ENCODE measurements at regions not wholly inside any gene's neighbourhood (a gene's known extent, or its start where the extent isn't known, plus 50 kb on each side); places are given as distances from the start of the nearest gene placed in this dataset.

DNA sequence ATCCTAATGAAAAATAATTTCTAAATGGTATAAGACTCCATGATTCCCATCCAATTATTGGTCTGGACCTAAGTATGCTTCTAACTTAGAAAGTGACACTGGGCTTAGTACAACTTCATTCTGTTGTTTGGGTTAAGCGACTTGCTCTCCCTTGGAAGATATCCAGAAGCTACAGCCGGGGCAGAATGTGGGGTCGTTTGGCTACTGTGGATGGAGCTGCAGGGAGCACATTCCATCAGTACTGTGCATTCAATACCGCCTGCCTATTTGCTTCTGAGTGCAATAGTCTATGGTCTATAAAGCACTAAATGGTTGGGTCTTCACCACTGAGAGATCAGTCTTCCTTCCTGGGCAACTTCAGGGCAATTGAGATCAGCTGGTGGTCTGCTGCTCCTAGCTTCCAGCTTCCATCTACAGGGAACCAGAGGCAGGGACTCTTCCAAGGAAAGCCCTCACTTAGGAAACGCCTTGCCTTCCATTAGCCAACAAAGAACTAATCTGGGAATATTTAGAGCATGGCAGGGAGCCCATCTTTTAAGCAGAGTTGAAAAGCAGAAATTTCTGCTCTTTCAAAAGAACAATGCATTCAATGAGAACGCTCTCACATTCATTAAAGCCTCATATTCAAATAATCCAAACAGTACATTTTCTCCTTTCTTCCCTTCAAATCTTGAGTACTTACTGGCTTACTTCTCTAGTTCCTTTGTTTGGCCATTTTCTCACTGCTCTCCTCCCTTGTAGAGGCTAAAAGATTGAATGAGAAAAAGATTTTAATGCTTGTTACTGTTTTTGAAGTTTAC, 1049.9 kb upstream of the TENM3 start:
- no peak for FAIRE-seq

DNA sequence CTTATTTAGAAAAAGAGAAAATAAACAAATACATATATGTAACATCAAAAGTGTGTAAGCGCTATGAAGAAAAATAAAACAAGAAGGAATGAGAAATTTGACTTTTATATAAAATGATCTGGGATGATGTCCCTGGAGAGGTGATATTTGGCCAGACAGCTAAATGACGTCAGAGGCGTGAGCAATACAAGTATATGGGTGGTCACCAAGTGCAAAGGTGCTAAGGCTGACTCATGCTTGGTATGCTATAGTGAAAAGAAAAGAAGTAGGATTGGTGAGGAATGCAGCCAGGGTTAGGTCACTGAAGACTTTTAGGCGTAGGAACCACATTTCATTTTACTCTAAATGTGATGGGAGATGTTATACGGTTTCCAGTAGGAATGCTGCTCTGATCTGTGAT, 1049.1 kb upstream of the TENM3 start:
- no peak for FAIRE-seq

DNA sequence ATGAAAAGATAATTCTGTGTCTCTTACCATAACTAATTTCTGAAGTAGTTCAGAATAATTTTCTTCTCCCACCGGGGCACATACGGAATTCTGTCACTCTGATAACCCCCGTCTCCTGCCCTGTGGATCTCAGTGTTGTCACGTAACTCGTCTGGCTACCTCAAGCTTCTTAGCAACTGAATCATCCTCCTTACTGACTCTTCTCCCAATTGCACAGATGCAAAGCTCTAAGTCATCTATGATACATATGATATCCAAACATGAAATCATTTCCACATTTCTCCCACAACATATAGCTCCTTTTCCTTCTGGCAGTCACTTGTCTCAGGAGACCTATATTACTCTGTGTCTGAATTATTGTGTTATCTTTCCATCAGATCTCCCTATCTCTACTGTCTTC, 1043.1 kb upstream of the TENM3 start:
- FAIRE-seq = no peak

DNA sequence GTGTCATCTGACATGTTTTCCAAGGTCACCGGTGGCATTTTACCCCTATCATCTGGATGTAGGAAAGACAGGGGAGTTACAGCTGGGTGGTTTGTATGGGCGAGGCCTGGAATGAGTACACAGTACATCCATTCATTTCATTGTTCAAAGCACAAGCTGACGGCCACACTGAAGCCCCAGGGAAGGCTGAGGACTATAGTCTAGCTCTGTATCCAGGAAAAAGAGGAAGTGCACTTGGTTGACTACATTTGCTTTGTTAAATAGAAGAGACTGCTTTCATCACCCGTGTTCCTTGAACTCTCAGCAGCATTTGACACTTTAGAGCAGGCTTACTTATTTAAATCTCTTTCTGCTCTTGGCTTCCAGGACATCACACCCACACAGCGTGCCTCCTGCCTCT, 1041.0 kb upstream of the TENM3 start:
- FAIRE-seq = no peak

DNA sequence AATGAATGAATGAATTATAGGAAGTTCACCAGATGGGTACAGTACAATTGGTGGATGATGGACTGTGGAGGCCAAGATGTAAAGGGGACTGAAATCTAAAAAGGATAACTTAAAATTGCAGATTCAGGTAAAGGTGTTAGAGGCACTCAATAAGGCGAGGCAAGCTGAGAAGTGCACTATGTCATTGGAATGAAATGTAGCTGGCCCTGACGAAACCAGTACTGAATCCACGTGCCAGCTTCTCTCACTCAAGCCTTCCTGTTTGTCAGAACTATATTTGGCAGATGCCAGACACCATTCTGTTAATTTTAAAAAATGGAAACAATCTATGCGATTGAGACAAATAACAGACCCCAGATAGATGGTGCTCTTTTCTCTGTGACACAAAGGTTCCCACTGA, 1039.1 kb upstream of the TENM3 start:
- no peak for FAIRE-seq

DNA sequence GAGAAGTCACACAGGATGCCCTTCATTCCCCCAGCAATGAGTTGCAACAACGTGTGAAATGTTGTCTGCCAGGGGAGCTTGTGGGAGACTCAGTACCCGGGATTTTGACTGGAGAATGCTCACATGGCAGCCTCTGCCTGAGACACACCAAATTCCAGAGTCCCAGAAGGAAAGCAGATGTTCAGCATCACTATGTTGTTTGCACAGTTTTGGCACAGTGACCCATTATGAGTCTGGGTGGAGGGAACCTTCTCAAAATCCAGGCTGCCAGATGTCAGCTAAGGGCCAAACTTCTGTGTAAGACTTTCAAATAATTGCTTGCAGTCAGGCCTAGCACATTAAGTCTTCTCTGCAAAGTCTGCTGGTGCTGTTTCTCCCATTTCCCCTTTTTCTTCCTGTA, 1029.7 kb upstream of the TENM3 start:
- FAIRE-seq = no peak

DNA sequence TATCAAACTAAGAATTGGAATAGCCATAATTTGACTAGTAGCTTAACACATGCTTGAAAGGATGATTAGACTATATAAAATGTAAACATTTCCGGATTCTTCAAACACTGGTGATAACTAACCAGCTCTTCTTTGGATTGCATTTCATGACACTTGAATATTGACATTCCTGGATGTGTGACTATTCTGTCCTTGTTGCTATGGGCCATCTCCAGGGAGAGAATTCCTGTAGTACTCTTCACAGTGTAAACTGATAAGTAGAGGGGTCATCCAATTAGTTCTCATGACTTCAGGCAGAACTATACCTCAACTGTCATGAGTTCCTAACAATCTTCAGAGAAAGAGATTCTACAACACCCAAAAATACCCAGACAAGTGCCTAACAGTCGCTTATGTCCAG, 1026.7 kb upstream of the TENM3 start:
- FAIRE-seq = no peak

DNA sequence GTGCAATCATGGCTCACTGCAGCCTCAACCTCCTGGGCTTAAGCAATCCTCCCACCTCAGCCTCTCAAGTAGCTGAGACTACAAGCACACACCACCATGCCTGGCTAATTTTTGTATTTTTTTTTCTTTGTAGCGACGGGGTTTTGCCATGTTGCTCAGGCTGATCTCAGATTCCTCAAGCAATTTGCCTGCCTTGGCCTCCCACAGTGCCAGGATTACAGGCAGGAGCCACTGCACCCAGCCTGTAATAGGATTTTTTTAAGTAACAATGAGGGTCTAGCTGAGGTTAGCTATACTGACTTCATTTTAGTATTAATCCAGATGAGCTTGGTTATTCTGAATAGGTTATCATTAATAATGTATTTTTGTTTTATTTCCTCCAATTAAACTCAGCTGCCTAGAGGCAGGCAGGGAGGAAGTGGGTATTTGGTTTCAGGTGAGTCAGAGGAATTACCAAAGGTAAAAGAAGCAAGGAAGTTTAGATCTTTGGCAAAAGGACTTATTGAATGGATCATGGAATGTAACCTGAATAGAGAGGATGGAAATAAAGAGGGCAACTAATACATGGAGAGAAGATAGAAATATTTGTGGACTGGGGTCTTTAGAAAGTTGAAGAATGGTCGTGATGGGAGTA, 1023.3 kb upstream of the TENM3 start:
- no peak for FAIRE-seq

DNA sequence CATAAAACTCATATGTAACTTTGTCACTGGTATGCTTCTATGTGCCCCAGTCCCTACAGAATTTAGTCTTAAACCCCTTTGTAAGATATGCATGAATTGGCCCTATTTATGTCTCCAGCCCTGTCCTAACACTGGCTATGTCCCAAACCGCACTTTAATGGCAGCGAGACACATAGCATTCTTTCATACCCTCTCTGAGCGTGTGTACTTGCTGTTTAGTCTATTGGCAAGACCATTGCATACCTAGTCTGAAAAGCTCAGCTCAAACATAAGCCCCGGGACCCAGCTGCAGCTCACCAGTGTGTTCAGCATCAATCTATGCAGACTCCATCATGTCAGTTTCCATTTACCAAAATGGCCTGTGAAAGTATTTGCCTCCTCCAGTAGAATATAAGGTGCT, 1018.4 kb upstream of the TENM3 start:
- no peak for FAIRE-seq

DNA sequence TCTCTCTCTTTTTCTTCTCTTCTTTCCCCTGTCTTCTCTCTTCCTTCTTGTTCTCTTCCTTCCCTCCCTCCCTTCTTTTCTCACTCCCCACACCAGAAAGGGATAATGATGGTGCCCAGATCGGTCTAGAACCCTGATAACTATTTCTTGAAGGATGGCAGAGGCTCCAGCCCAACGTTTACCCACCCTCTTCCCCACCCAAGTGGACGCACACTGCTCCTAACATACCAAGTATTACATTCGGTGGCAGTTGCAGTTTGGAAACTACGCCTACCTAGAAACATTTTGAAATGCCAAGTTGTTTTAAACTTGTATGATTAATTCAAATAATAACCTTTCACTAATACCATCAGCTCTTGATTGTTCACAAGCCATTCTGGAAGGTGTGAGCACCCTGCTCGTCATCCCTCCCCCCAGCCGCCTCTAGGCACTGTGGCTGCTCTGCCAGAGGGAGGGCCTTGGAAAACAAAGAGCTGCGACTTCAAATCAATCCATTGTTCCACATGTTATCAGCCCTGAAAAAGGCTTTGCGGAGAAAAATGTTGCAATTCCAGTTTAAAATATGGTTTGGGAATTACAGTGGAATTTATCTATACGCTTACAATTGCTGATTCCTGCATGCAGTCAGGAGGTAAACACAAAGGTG, 1017.5 kb upstream of the TENM3 start:
- no peak for FAIRE-seq

DNA sequence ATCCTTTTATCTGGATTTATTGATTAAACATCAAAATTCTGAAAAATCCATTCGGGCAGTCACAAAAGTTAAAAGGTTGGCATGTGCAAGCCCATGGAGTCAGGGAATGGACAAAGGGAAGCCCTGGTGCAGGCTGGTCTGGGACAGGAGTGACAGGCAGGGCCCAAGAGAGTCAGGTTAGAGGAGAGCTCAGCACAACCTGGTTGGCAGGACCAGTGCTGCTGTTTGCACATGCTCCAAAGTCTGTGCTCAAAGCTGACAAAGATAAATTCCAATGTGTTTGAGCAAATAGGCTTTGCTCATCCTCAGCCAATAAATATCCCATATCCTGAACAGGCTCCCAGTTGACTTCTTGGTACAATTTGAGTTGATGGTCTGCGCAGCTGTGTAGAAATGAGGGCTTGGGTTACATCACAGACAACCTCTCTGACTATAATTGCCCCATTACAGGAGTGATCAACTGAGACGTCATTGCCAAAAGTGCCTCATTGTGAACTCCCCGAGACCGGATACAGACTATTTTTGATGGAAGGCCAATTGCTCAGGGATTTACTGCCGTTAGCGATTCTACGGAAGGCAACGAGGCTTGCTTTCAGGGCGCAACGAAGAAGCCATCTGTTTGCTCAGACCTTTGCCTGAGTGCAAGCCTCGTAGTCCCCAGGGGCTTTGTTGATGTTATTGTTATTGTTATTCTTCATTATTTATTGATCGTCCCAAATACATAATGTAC, 1008.1 kb upstream of the TENM3 start:
- FAIRE-seq = no peak

DNA sequence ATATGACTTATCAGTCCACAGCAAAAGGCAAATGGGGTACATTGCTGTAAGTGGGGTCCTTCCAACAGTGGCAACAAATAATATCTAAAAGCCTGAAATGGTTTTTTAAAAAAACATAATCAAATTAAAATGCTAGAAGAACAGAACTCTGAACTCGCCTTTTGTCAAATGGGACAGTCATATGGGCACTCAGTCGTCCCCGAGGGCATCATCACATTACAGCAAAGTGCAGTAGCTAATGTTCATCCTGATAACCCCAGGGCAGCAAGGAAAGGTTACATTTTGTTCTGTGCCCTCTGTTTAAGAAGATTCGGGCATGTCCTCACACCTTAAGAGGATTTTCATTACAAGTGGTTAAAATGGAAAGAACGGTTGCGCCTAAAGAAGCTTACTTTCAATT, 997.9 kb upstream of the TENM3 start:
- FAIRE-seq = no peak

DNA sequence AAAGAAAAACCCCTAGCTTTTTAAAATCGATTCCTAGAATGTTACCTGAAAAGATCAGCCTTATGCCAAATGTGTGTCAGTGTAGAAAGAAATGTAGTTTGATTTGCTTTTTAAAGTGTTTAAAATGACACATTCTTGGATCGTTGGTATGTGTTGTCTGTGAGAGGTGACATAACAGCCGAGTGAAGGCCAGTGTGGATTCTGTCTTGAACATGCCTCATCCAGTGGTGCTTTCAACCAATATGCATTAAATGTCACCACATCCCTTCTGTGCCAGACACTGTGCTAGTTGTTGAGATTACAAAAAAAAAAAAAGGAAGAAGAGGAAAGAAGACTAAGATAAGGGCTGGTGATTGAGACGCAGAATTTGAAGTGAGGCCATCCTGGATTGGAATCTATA, 994.2 kb upstream of the TENM3 start:
- no peak for FAIRE-seq

DNA sequence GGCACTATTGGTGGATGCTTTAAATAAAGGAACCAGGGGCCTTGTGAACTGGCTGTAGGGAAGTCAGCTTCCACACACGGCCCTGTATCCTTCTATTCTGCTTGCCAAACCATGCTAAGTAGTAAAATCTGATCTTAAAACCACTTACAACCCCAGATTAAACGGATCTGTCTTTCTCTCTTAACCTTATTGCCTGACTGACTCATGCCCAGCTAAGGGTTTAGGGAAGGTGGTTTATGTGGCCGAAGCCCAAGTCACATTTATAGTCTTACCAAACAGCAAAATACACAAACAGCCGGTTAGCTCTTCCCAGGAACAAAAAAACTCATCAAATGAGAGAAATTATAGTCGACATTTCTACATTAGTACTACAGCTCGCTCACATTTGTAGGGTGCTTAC, 988.4 kb upstream of the TENM3 start:
- no peak for FAIRE-seq

DNA sequence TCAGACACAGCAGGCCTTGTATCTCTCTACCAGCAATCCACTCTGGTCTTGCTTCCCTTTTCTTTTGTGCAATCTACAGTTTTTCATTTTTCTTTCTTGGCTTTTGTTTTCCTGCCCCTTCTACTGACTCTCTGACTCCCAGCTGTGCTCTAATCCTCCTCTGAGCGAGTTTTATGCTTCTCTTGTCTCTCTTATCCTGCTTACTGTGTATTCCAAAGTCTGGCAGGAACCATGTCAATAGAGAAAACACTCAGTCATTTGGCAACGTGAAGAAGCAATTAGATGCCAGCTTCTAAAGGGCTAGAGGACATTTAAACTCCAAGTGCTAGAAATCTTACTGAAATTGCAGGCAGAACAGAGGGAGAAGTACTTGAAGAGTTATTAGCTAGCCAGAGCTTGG, 984.6 kb upstream of the TENM3 start:
- FAIRE-seq = no peak

DNA sequence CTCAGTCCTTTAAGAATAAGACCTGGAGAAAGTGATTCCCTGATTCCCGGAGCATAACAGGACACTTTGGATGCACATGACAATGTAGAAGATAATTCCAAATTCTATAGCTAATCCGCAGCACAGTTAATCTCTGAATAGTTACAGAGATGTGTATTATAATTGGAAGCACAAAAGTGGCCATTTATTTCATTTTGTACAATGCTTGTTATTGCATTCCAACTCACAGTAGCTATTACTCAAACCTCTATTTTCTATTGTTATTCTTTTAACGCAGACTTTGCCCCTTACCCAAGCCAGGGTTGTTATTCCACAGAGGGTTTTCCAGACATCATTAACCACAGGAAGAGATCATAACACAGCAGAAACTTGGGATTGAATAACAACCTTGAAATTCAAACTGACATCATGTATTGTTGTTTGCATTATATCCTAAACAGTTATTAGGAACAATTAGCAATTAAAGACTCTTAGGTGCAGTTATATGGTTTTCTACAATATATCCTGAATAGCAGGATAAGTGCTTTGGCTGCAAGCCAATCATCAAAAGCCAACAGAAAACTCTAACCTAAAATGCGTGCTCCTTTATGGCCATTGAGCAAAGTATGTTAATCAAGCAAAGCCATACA, 984.0 kb upstream of the TENM3 start:
- no peak for FAIRE-seq

DNA sequence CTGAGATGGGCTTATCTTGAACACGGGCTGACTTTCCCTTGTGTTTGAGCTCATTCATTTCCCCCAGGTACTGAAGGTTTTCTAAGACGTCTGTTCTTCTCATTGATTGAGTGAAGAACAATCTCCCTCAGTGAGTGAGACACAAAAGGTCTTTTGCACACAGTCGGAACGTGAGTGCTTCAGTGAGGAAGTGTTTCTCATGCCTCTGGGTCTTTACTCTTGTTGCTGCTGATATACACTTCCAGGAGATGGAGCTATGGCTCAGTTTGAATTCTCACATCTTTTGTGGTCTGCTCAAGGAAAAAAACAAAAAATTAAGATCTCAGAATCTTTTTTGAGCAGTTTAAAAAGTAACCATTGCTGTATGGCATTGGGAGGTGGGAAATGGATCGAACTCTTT, 981.9 kb upstream of the TENM3 start:
- FAIRE-seq = no peak

DNA sequence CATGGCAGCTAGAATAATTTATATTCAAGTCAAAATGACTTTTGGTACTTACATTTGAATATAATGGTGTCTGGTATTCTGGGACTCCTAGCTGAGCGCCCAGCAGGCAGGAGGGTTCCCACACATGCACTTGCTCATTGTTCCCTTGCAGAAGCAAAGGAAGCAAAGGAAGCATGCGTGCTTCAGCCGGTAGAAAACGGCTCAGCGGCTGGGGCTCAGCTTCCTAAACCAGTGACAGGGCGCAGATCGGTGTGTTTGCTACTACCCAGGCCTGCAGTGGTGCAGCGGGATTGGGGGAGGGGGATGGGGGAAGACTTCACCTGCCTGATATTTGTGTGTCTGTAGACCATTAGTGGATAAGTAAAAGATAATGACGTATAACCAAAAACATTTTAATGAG, 978.3 kb upstream of the TENM3 start:
- FAIRE-seq = no peak

DNA sequence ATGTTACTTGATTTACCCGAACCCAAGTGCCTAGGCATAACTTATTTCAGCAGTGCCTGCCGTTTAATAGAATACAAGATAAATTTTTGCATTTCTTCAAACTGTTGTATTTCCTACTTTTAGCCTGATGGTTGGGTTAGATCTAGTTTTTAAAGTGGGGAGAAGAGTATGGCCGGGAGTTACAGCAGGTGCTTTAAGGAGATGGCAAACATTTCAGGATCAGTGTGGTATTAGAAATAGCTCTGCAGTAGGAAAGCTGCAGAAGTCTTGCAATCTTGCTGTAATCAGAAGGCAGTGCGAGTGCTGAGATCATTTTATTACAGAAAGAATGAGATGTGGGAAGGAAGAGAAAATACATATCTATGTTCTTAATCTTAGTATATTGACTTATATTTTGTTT, 977.8 kb upstream of the TENM3 start:
- FAIRE-seq = no peak

DNA sequence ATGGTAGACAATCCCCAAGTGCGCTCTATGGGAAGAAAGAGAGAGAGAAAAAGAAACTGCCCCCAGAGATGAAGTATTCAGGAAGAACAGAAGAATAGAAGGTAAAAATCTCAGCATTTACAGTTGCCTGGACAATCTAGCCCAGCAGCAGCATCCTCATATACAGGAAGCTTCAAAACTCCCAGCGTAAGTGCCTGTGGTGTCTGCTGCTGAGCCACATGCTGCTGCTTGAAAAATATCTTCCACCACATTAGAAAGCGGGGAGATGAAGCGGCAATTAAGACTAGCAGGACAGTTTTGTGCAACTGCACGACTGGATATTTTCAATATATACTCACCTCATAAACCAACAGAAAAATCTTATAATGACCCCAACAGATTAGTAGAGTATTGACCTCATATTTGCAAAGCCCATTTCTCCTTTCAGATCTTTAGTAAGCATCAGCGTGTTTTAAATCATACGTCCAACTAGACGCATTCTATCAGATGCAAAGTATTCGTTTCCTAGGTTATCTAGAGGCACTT, 972.0 kb upstream of the TENM3 start:
- no peak for FAIRE-seq

DNA sequence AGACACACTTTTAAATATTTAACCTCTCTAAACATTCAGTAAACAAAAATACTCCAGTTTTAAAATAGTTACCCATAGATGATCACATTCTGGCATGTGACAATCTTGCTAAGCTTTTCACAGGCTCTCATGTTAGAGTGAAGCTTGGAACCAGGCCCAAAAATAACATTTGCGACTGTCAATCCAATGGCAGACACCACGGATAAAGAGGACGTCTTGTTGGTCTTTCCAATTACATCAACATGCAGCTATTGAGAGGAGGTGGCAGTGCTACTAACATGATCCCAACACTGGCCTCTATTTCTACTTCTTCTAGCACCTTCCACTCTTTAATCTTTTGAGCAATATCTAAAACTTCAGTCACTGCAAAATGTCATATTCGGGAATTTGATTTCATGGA, 970.8 kb upstream of the TENM3 start:
- no peak for FAIRE-seq

DNA sequence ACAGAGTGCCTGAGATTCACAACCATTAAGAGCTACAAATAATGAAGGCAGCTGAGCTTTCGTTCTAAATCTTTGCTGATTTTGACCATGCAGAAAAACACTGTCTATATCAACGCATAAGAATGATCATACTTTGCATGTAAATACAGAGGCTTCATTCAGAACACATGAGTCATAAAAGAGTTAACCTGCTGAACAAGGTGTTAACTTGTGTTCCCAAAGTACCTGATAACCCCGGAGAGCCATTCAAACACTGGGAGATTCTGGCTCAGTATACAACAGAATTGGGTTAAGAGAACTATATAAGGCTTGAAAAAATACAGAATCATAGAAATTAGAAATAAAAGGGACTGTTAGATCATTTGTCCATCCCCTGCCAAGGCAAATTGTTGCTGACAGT, 964.3 kb upstream of the TENM3 start:
- FAIRE-seq = no peak

DNA sequence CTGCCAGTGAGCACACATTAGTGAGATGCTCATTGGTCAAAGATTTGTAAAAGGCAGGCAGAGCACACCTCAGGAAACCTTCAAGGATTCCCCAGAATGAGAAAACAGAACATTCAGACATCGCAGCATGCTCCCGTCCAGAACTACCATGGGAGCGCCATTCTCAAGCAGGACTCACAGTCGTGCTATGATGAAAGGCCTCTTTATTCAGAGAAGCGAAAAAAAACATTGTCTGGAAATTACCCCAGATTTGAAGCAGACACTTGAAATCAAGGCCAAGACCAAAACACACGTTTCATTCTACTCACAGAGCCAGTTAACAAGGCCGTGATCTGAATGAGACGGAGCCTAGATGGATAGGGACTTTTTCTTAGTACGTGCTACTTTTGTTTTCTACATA, 961.8 kb upstream of the TENM3 start:
- FAIRE-seq = no peak
